SK-N-SH treated with all-trans-retinoic acid at 6 μM for 48 hours (cell line): ENCODE measurements at regions not wholly inside any gene's neighbourhood (a gene's known extent, or its start where the extent isn't known, plus 50 kb on each side); places are given as distances from the start of the nearest gene placed in this dataset.

Source experiments
- SNAI2 ChIP-seq: fragments of 250-450 bp; sonication (Bioruptor Pico); IDR thresholded peaks from 2 replicates; pipeline ENCODE4 v1.5.0; 2020; ENCODE audit warnings: mild to moderate bottlenecking, moderate library complexity
- TF ChIP-seq, protein P1 (sequence below): fragments of 250-450 bp; sonication (Bioruptor Pico); IDR thresholded peaks from 2 replicates; pipeline ENCODE4 v1.5.1; 2020; ENCODE audit warnings: low read depth, mild to moderate bottlenecking, moderate library complexity

DNA sequence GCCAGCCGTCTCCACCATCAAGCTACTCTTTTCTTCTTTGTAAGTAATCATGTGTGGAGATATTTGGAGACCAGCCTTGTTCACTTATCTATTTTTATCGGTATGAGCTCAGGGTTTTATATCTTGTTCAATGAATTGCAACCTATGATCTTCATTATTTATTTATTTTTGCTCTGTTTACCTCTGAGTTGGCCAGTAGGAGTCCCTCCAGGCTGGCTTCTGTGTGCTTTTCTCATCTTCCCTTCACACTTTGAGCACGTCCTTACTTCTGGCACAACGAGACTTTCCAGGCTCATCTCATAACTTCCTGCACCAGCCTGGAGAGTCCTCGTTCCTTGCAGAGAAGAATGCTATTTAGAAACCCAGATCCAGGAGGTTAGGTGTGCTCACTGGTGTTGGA lies 375.8 kb upstream of the PODXL start:
- TF ChIP-seq, protein P1, sequence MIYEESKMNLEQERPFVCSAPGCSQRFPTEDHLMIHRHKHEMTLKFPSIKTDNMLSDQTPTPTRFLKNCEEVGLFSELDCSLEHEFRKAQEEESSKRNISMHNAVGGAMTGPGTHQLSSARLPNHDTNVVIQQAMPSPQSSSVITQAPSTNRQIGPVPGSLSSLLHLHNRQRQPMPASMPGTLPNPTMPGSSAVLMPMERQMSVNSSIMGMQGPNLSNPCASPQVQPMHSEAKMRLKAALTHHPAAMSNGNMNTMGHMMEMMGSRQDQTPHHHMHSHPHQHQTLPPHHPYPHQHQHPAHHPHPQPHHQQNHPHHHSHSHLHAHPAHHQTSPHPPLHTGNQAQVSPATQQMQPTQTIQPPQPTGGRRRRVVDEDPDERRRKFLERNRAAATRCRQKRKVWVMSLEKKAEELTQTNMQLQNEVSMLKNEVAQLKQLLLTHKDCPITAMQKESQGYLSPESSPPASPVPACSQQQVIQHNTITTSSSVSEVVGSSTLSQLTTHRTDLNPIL (CRISPR knock-in tag), result no peak
- no peak for TF ChIP-seq SNAI2 (CRISPR knock-in tag)
